OCI-LY7 (cell line): ENCODE measurements at regions not wholly inside any gene's neighbourhood (a gene's known extent, or its start where the extent isn't known, plus 50 kb on each side); places are given as distances from the start of the nearest gene placed in this dataset.

Experiments
- CTCF ChIP-seq: fragments of 200-600 bp; sonication (generic); conservative IDR thresholded peaks from 2 replicates; pipeline ENCODE4 v1.5.1; 2014; ENCODE audit warnings: mild to moderate bottlenecking, antibody characterized with exemption, low read length, moderate library complexity, mixed read lengths
- EZH2phosphoT487 ChIP-seq: fragments of 200-600 bp; sonication (generic); IDR thresholded peaks from 2 replicates; pipeline ENCODE4 v1.6.1; 2018; ENCODE audit warnings: low read depth, borderline replicate concordance, mild to moderate bottlenecking, mixed run types, antibody characterized with exemption, low read length, moderate library complexity, mixed read lengths

- no peak for TF ChIP-seq CTCF
- no peak for TF ChIP-seq EZH2phosphoT487
Measured at GRCh38 chr10:131706952-131707351, 193.9 kb upstream of the PPP2R2D start.
